DOHH2 (cell line): ENCODE measurements at regions not wholly inside any gene's neighbourhood (a gene's known extent, or its start where the extent isn't known, plus 50 kb on each side); places are given as distances from the start of the nearest gene placed in this dataset.

ENCODE experiments used
- H3F3A ChIP-seq: fragments of 200-600 bp; sonication (generic), shearing (Covaris generic); 2 replicates; pipeline ENCODE4 v1.6.0; 2016; ENCODE audit warnings: antibody characterized with exemption, mild to moderate bottlenecking; ENCODE audit not compliant: control insufficient read depth, insufficient read depth
- H3K27ac ChIP-seq: fragments of 200-600 bp; sonication (generic); 2 replicates; pipeline ENCODE4 v1.5.1; 2014; ENCODE audit warnings: low read depth, mild to moderate bottlenecking, low read length, moderate library complexity
- H3K27me3 ChIP-seq: fragments of 200-600 bp; sonication (generic); 2 replicates; pipeline ENCODE4 v1.6.1; 2014; ENCODE audit warnings: mild to moderate bottlenecking, low read length, mixed read lengths; ENCODE audit not compliant: control insufficient read depth
- H3K36me3 ChIP-seq: fragments of 200-600 bp; sonication (generic); 2 replicates; pipeline ENCODE4 v1.6.1; 2014; ENCODE audit warnings: mild to moderate bottlenecking, low read length, moderate library complexity, mixed read lengths; ENCODE audit not compliant: control insufficient read depth
- H3K4me1 ChIP-seq: fragments of 200-600 bp; sonication (generic); 2 replicates; pipeline ENCODE4 v1.6.1; 2014; ENCODE audit warnings: mild to moderate bottlenecking, low read length, mixed read lengths; ENCODE audit not compliant: control insufficient read depth
- H3K4me2 ChIP-seq: fragments of 200-600 bp; sonication (generic); 2 replicates; pipeline ENCODE4 v1.6.0; 2014; ENCODE audit warnings: mild to moderate bottlenecking, low read length, moderate library complexity
- H3K4me3 ChIP-seq: fragments of 200-600 bp; sonication (generic); 2 replicates; pipeline ENCODE4 v1.5.1; 2014; ENCODE audit warnings: mild to moderate bottlenecking, low read length, mixed read lengths
- H3K79me2 ChIP-seq: fragments of 200-600 bp; sonication (generic); 2 replicates; pipeline ENCODE4 v1.6.1; 2014; ENCODE audit warnings: mild to moderate bottlenecking, low read length, mixed read lengths; ENCODE audit not compliant: control insufficient read depth
- H3K9me2 ChIP-seq: fragments of 200-600 bp; sonication (generic); replicated peaks from 2 replicates; pipeline ENCODE4 v1.6.1; 2014; ENCODE audit warnings: mild to moderate bottlenecking, low read length, mixed read lengths; ENCODE audit not compliant: control insufficient read depth
- H3K9me3 ChIP-seq: fragments of 200-600 bp; sonication (generic); 2 replicates; pipeline ENCODE4 v1.6.1; 2014; ENCODE audit warnings: antibody characterized with exemption, low read length, mixed read lengths; ENCODE audit not compliant: control insufficient read depth, insufficient read depth
- H4K20me1 ChIP-seq: fragments of 200-600 bp; sonication (generic); 2 replicates; pipeline ENCODE4 v1.6.0; 2014; ENCODE audit warnings: low read depth, mild to moderate bottlenecking, antibody characterized with exemption, low read length, moderate library complexity; ENCODE audit not compliant: control insufficient read depth, insufficient read depth
- EZH2phosphoT487 ChIP-seq: fragments of 200-600 bp; sonication (generic); IDR thresholded peaks from 2 replicates; pipeline ENCODE4 v1.6.1; 2017; ENCODE audit warnings: borderline replicate concordance, mild to moderate bottlenecking, antibody characterized with exemption, low read length, moderate library complexity, mixed read lengths
- TF ChIP-seq, protein P1 (sequence below): fragments of 200-600 bp; sonication (generic); IDR thresholded peaks from one replicate; pipeline ENCODE4 v1.5.1; 2014; ENCODE audit warnings: antibody characterized with exemption, mild to moderate bottlenecking, low read depth, low read length; ENCODE audit not compliant: poor library complexity, severe bottlenecking

DNA sequence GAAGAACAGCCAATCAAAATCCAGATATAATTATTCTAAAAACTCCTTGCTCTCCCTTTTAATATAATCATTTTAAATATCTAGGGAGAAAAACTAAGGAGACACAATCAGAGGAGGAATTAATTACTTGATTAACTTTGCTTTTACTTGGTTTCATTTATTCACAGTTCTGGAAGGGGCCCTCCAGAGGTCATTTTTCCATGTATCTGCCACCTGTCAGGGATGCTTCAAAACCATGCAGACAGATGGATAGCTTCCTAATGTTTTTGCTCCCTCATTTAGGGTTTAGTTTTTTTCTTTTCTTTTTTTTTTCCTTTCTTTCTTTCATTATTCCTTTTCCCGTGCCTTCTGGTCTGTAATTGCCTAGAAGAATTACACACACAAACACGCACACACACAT is 438.1 kb upstream of the ARPP21 start:
- no peak overlapping the region for H3K4me3 ChIP-seq
- no peaks in the 10 kb centered on the region for H3K4me1 ChIP-seq
- H3K4me2 ChIP-seq, result no peak overlapping the region
- H3K27me3 ChIP-seq, result no peaks in the 10 kb centered on the region
- no peaks in the 10 kb centered on the region for H3K79me2 ChIP-seq
- TF ChIP-seq, protein P1, sequence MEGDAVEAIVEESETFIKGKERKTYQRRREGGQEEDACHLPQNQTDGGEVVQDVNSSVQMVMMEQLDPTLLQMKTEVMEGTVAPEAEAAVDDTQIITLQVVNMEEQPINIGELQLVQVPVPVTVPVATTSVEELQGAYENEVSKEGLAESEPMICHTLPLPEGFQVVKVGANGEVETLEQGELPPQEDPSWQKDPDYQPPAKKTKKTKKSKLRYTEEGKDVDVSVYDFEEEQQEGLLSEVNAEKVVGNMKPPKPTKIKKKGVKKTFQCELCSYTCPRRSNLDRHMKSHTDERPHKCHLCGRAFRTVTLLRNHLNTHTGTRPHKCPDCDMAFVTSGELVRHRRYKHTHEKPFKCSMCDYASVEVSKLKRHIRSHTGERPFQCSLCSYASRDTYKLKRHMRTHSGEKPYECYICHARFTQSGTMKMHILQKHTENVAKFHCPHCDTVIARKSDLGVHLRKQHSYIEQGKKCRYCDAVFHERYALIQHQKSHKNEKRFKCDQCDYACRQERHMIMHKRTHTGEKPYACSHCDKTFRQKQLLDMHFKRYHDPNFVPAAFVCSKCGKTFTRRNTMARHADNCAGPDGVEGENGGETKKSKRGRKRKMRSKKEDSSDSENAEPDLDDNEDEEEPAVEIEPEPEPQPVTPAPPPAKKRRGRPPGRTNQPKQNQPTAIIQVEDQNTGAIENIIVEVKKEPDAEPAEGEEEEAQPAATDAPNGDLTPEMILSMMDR, result no peak
- no peak for TF ChIP-seq EZH2phosphoT487
- H3F3A ChIP-seq, result no peaks in the 10 kb centered on the region
- H3K36me3 ChIP-seq, result no peaks in the 10 kb centered on the region
- H4K20me1 ChIP-seq, result no peaks in the 10 kb centered on the region
- H3K27ac ChIP-seq, result no peak overlapping the region
- no peaks in the 10 kb centered on the region for H3K9me2 ChIP-seq
- no peaks in the 10 kb centered on the region for H3K9me3 ChIP-seq

DNA sequence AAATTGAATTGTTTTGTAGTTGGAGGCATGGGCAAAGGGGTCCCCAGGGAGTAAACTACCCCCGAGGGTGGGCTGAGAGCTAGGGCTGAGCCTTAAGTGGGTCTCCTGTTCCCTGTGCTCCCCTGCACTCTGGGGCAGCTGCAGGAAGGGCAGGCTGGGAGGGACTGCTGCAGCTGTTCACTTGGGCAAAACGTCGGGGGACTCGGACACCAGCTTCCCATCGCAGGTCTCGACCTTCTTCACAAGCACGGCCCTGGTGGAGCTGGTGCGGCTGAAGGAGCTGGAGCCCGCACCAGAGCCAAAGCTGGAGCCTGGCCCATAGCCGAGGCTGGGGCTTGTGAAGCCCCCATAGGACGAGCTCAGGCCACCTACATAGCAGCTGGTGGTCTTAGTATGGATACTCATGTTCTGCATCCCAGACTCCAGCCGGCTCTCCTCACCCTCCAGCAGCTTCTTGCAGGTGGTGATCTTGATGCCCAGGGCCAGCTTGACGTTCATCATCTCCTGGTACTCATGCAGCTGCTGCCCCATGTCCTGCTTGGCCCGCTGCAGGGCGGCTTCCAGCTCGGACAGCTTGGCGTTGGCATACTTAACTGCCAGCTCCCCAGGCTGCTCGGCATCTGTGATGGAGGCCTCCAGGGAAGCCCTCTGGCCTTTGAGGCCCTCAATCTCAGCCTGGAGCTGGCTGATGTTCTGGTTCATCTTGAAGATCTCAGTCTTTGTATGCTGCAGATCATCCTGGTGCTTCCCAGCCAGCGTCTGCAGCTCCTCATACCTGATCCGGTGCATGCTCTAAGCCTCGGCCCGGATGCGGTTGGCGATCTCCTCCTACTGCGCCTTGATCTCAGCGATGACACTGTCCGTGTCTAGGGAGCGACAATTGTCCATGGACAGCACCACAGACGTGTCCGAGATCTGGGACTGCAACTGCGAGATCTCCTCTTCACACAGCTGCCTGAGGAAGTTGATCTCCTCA is 423.5 kb upstream of the ARPP21 start:
- Histone ChIP-seq H3K4me2 (no peak overlapping the region), H3K27ac (no peak overlapping the region), H3K79me2 (no peaks in the 10 kb centered on the region), H3K4me1 (no peaks in the 10 kb centered on the region), H4K20me1 (no peaks in the 10 kb centered on the region), H3K36me3 (no peaks in the 10 kb centered on the region), H3K4me3 (no peak overlapping the region), H3K9me3 (no peaks in the 10 kb centered on the region), H3F3A (no peaks in the 10 kb centered on the region), H3K27me3 (no peaks in the 10 kb centered on the region), H3K9me2 (no peaks in the 10 kb centered on the region)
- TF ChIP-seq, protein P1, result no peak
- no peak for TF ChIP-seq EZH2phosphoT487

DNA sequence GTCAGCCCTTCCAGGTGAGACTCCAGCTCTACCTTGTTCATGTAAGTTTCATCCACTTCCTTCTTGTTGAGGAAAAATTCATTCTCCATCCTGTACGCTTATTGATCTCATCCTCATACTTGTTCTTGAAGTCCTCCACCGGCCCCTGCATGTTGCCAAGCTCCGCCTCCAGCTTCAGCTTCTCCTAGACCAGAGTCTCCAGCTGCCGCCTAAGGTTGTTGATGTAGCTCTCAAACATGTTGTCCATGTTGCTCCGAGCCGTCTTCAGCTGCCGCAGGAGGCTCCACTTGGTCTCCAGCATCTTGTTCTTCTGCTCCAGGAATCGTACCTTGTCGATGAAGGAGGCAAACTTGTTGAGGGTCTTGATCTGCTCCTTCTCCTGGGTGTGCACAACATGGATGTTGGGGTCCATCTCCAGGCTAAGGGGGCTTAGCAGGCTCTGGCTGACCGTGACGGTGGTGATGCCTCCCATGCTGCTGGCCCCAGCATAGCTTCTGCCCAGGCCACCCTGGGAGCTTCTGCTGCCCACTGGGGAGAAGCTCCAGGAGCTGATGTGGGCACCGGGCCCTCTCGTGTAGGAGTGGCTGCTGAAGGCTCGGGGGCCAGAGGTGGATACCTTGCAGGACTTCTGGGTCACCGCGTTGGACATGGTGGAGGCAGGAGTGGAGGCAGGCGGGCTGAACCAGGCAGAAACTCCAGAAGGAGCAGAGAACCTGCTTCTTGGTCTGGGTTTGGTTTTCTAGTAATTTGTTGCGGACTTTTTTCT is 422.6 kb upstream of the ARPP21 start:
- H3K4me1 ChIP-seq, result no peaks in the 10 kb centered on the region
- no peak overlapping the region for H3K4me2 ChIP-seq
- no peak overlapping the region for H3K27ac ChIP-seq
- H3K4me3 ChIP-seq, result no peak overlapping the region
- no peaks in the 10 kb centered on the region for H3K9me3 ChIP-seq
- no peaks in the 10 kb centered on the region for H3K27me3 ChIP-seq
- TF ChIP-seq, protein P1, result no peak
- no peak for TF ChIP-seq EZH2phosphoT487
- H3K36me3 ChIP-seq, result no peaks in the 10 kb centered on the region
- no peaks in the 10 kb centered on the region for H3K9me2 ChIP-seq
- no peaks in the 10 kb centered on the region for H3K79me2 ChIP-seq
- H4K20me1 ChIP-seq, result no peaks in the 10 kb centered on the region
- H3F3A ChIP-seq, result no peaks in the 10 kb centered on the region
